K562 (cell line): ENCODE measurements at regions not wholly inside any gene's neighbourhood (a gene's known extent, or its start where the extent isn't known, plus 50 kb on each side); places are given as distances from the start of the nearest gene placed in this dataset.

ENCODE experiments used
- E2F3 ChIP-seq: fragments of 250-450 bp; sonication (Bioruptor Pico); IDR thresholded peaks from 2 replicates; pipeline ENCODE4 v1.4.0; 2020; ENCODE audit warnings: mild to moderate bottlenecking
- FIP1L1 ChIP-seq: fragments of 200-400 bp; formaldehyde crosslinking; IDR thresholded peaks from 2 replicates; pipeline ENCODE4 v1.6.1; 2018; ENCODE audit warnings: mild to moderate bottlenecking, low read depth, low read length; ENCODE audit not compliant: poor library complexity, severe bottlenecking
- MEF2A ChIP-seq: IDR thresholded peaks from 2 replicates; pipeline ENCODE4 v1.6.1; 2011; ENCODE audit warnings: low read depth, mild to moderate bottlenecking, low read length, moderate library complexity; ENCODE audit not compliant: control insufficient read depth
- NFXL1 ChIP-seq: fragments of 450-650 bp; formaldehyde crosslinking; IDR thresholded peaks from 2 replicates; pipeline ENCODE4 v1.4.0; 2021; ENCODE audit warnings: mild to moderate bottlenecking
- NR4A1 ChIP-seq, 2 experiments: fragments of 250-450 bp in 1 of 2; fragments of 450-650 bp in 1 of 2; sonication (Bioruptor Pico) in 1 of 2; IDR thresholded peaks; 2 replicates each; pipeline versions ENCODE4 v1.4.0 to v1.6.1; 2016 to 2020; ENCODE audit warnings: mild to moderate bottlenecking in 2 of 2, missing compliant biosample characterization in 1 of 2, missing genetic modification characterization in 1 of 2, moderate library complexity in 1 of 2
- POLR2A ChIP-seq: fragments of 450-650 bp; conservative IDR thresholded peaks from 2 replicates; pipeline ENCODE4 v1.6.1; 2016
- PTRF ChIP-seq: fragments of 450-650 bp; IDR thresholded peaks from 2 replicates; pipeline ENCODE4 v1.6.1; 2016; ENCODE audit warnings: mild to moderate bottlenecking, missing genetic modification characterization, missing compliant biosample characterization
- STAT5B ChIP-seq: fragments of 250-450 bp; sonication (Bioruptor Pico); IDR thresholded peaks from 2 replicates; pipeline ENCODE4 v1.8.0; 2021; ENCODE audit warnings: mild to moderate bottlenecking, inconsistent platforms
- U2AF1 ChIP-seq: fragments of 200-400 bp; formaldehyde crosslinking; optimal IDR thresholded peaks from 2 replicates; pipeline ENCODE3; 2017; ENCODE audit warnings: mild to moderate bottlenecking, low read depth, low read length, moderate library complexity
- WHSC1 ChIP-seq: IDR thresholded peaks from one replicate; pipeline ENCODE4 v1.6.1; 2012; ENCODE audit warnings: low read length, control low read depth, inconsistent platforms
- ZFP91 ChIP-seq: sonication (generic); formaldehyde crosslinking; IDR thresholded peaks from 2 replicates; pipeline ENCODE4 v1.8.0; 2022; ENCODE audit warnings: mild to moderate bottlenecking, missing genetic modification reagents
- ZNF124 ChIP-seq: sonication (generic); formaldehyde crosslinking; IDR thresholded peaks from 2 replicates; pipeline ENCODE4 v1.8.1; 2022; ENCODE audit warnings: missing genetic modification reagents
- ZNF143 ChIP-seq: sonication (generic); formaldehyde crosslinking; IDR thresholded peaks from 2 replicates; pipeline ENCODE4 v1.9.0; 2022; ENCODE audit warnings: mild to moderate bottlenecking, missing genetic modification reagents
- ZNF324 ChIP-seq: fragments of 250-450 bp; sonication (Bioruptor Pico); IDR thresholded peaks from 2 replicates; pipeline ENCODE4 v1.4.0; 2020; ENCODE audit warnings: mild to moderate bottlenecking
- ZNF512 ChIP-seq: IDR thresholded peaks from 2 replicates; pipeline ENCODE4 v1.6.1; 2016; ENCODE audit warnings: missing genetic modification characterization, missing compliant biosample characterization
- ZNF586 ChIP-seq: fragments of 450-650 bp; formaldehyde crosslinking; conservative IDR thresholded peaks from 2 replicates; pipeline ENCODE4 v1.4.0; 2020; ENCODE audit warnings: mild to moderate bottlenecking, moderate library complexity
- ZNF778 ChIP-seq: fragments of 450-650 bp; formaldehyde crosslinking; IDR thresholded peaks from 2 replicates; pipeline ENCODE4 v1.4.0; 2020; ENCODE audit warnings: mild to moderate bottlenecking, moderate library complexity
- ZNF780A ChIP-seq: fragments of 250-450 bp; sonication (Bioruptor Pico); IDR thresholded peaks from 2 replicates; pipeline ENCODE4 v1.5.0; 2021; ENCODE audit warnings: mild to moderate bottlenecking
- TF ChIP-seq, protein P1 (sequence below), 3 experiments: IDR thresholded peaks in 2 of 3; conservative IDR thresholded peaks in 1 of 3; 2 replicates each; pipeline ENCODE4 v1.5.1; 2011 to 2012; ENCODE audit warnings: low read length in 3 of 3, mild to moderate bottlenecking in 3 of 3, control low read depth in 2 of 3, improper control_type of control experiment in 1 of 3, inconsistent platforms in 1 of 3, low read depth in 1 of 3, mixed read lengths in 1 of 3, moderate library complexity in 1 of 3; ENCODE audit not compliant: insufficient read depth in 2 of 3
- TF ChIP-seq, protein P2 (sequence below): IDR thresholded peaks from 3 replicates; pipeline ENCODE4 v1.6.1; 2011; ENCODE audit warnings: borderline replicate concordance, mild to moderate bottlenecking; ENCODE audit not compliant: insufficient read length, insufficient read depth
- TF ChIP-seq, protein P3 (sequence below): fragments of 250-450 bp; sonication (Bioruptor Pico); IDR thresholded peaks from 2 replicates; pipeline ENCODE4 v1.9.0; 2021; ENCODE audit warnings: mild to moderate bottlenecking, inconsistent platforms

GRCh38 chr16:85491058-85491771 is 121.9 kb upstream of the GSE1 start (continued):
- TF ChIP-seq ZNF778 (CRISPR knock-in tag) (no peak), FIP1L1 (no peak), E2F3 (CRISPR knock-in tag) (no peak), NR4A1 (CRISPR knock-in tag; IDR thresholded peaks at IDR 0.05) (no peak), NR4A1 (tag; IDR thresholded peaks at IDR 0.05) (no peak), ZNF143 (CRISPR knock-in tag) (no peak), NFXL1 (CRISPR knock-in tag) (no peak), WHSC1 (no peak), ZNF324 (CRISPR knock-in tag) (no peak), MEF2A (no peak), U2AF1 (no peak), ZNF780A (CRISPR knock-in tag) (no peak), ZFP91 (no peak), STAT5B (no peak), PTRF (tag) (no peak), ZNF586 (no peak), ZNF512 (tag) (no peak), ZNF124 (no peak), POLR2A (no peak)
- TF ChIP-seq, protein P1, sequence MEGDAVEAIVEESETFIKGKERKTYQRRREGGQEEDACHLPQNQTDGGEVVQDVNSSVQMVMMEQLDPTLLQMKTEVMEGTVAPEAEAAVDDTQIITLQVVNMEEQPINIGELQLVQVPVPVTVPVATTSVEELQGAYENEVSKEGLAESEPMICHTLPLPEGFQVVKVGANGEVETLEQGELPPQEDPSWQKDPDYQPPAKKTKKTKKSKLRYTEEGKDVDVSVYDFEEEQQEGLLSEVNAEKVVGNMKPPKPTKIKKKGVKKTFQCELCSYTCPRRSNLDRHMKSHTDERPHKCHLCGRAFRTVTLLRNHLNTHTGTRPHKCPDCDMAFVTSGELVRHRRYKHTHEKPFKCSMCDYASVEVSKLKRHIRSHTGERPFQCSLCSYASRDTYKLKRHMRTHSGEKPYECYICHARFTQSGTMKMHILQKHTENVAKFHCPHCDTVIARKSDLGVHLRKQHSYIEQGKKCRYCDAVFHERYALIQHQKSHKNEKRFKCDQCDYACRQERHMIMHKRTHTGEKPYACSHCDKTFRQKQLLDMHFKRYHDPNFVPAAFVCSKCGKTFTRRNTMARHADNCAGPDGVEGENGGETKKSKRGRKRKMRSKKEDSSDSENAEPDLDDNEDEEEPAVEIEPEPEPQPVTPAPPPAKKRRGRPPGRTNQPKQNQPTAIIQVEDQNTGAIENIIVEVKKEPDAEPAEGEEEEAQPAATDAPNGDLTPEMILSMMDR (IDR thresholded peaks at IDR 0.05 in 2 of 3, conservative IDR thresholded peaks at IDR 0.05 in 1 of 3; ENCODE audit: insufficient read depth in 2 of 3, low read depth in 1 of 3, low read length in 3 of 3), result peak; percentile 96 to 99 (median 97)
- TF ChIP-seq, protein P2, sequence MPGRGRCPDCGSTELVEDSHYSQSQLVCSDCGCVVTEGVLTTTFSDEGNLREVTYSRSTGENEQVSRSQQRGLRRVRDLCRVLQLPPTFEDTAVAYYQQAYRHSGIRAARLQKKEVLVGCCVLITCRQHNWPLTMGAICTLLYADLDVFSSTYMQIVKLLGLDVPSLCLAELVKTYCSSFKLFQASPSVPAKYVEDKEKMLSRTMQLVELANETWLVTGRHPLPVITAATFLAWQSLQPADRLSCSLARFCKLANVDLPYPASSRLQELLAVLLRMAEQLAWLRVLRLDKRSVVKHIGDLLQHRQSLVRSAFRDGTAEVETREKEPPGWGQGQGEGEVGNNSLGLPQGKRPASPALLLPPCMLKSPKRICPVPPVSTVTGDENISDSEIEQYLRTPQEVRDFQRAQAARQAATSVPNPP, result no peak
- TF ChIP-seq, protein P3, sequence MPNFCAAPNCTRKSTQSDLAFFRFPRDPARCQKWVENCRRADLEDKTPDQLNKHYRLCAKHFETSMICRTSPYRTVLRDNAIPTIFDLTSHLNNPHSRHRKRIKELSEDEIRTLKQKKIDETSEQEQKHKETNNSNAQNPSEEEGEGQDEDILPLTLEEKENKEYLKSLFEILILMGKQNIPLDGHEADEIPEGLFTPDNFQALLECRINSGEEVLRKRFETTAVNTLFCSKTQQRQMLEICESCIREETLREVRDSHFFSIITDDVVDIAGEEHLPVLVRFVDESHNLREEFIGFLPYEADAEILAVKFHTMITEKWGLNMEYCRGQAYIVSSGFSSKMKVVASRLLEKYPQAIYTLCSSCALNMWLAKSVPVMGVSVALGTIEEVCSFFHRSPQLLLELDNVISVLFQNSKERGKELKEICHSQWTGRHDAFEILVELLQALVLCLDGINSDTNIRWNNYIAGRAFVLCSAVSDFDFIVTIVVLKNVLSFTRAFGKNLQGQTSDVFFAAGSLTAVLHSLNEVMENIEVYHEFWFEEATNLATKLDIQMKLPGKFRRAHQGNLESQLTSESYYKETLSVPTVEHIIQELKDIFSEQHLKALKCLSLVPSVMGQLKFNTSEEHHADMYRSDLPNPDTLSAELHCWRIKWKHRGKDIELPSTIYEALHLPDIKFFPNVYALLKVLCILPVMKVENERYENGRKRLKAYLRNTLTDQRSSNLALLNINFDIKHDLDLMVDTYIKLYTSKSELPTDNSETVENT, result no peak
